GM12878 (cell line): ENCODE measurements at regions not wholly inside any gene's neighbourhood (a gene's known extent, or its start where the extent isn't known, plus 50 kb on each side); places are given as distances from the start of the nearest gene placed in this dataset.

Experiments
- CEBPB ChIP-seq, 2 experiments: fragments of 150-350 bp in 1 of 2; IDR thresholded peaks; 2 replicates each; pipeline ENCODE4 v1.6.1; 2012 to 2014; ENCODE audit warnings: low read depth in 2 of 2, low read length in 2 of 2, borderline replicate concordance in 1 of 2, inconsistent platforms in 1 of 2
- CREB1 ChIP-seq: IDR thresholded peaks from 2 replicates; pipeline ENCODE4 v1.6.1; 2012; ENCODE audit warnings: low read depth, mild to moderate bottlenecking, inconsistent platforms
- CTCF ChIP-seq, 3 experiments: IDR thresholded peaks in 2 of 3; conservative IDR thresholded peaks in 1 of 3; 2 replicates each; pipeline ENCODE4 v1.5.1; 2011; ENCODE audit warnings: low read depth in 3 of 3, low read length in 3 of 3, mild to moderate bottlenecking in 3 of 3, control low read depth in 2 of 3, moderate library complexity in 2 of 3, inconsistent platforms in 1 of 3, mixed read lengths in 1 of 3; ENCODE audit not compliant: control insufficient read depth in 2 of 3, insufficient read depth in 1 of 3; ENCODE audit errors: extremely low read depth in 1 of 3
- EED ChIP-seq: sonication (generic); IDR thresholded peaks from 2 replicates; pipeline ENCODE4 v1.6.1; 2016; ENCODE audit warnings: antibody characterized with exemption, low read depth
- EGR1 ChIP-seq, 2 experiments: IDR thresholded peaks; 1 replicate in 1 of 2; 2 replicates in 1 of 2; pipeline ENCODE4 v1.6.1; 2011 to 2012; ENCODE audit warnings: low read depth in 2 of 2, low read length in 2 of 2, borderline replicate concordance in 1 of 2, mild to moderate bottlenecking in 1 of 2, moderate library complexity in 1 of 2
- KAT2A ChIP-seq: conservative IDR thresholded peaks from 2 replicates; pipeline ENCODE4 v1.6.1; 2011; ENCODE audit warnings: low read depth, low read length; ENCODE audit not compliant: control insufficient read depth
- POLR2A ChIP-seq: IDR thresholded peaks from 2 replicates; pipeline ENCODE4 v1.6.1; 2011; ENCODE audit warnings: low read depth, mild to moderate bottlenecking, low read length
- POLR2AphosphoS5 ChIP-seq: IDR thresholded peaks from 2 replicates; pipeline ENCODE4 v1.6.1; 2011; ENCODE audit warnings: mild to moderate bottlenecking, low read length, inconsistent platforms
- TAF1 ChIP-seq: IDR thresholded peaks from 2 replicates; pipeline ENCODE4 v1.6.1; 2011; ENCODE audit warnings: mild to moderate bottlenecking, low read depth, low read length, borderline replicate concordance
- ZBED1 ChIP-seq: IDR thresholded peaks from 2 replicates; pipeline ENCODE4 v1.6.1; 2016; ENCODE audit warnings: borderline replicate concordance
- ZNF384 ChIP-seq: IDR thresholded peaks from 2 replicates; pipeline ENCODE4 v1.6.1; 2012; ENCODE audit warnings: low read depth, mild to moderate bottlenecking, low read length, improper control_type of control experiment, borderline replicate concordance
- TF ChIP-seq, protein P1 (sequence below): IDR thresholded peaks from 2 replicates; pipeline ENCODE4 v1.6.1; 2012; ENCODE audit warnings: low read depth, low read length, improper control_type of control experiment

DNA sequence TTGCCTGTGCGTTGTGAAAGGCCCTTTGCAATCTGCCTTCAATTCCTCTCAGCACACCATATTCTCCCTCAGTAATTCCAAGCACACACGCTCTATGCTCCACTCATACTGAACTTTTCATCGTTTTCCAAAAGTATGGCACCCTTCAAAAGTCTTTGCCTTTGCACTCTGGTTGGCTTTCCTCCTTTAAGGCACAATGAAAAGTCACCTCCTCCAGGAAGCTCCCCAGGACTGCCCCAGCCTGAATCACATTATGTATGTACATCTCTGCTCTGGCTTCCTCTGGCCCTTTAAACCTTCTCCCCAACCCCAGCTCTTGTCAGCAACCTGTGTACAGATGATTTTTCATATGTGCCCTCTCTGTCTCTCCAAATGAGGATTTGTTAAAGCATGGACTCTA lies 250.7 kb downstream of the MAF start:
- no peak for TF ChIP-seq CTCF (IDR thresholded peaks at IDR 0.05 in 2 of 3, conservative IDR thresholded peaks at IDR 0.05 in 1 of 3; ENCODE audit: control insufficient read depth in 2 of 3, extremely low read depth in 1 of 3, insufficient read depth in 1 of 3, low read depth in 3 of 3, low read length in 3 of 3)
- TF ChIP-seq POLR2AphosphoS5, result no peak
- no peak for TF ChIP-seq EED
- no peak for TF ChIP-seq KAT2A
- TF ChIP-seq POLR2A, result no peak
- no peak for TF ChIP-seq CREB1
- no peak for TF ChIP-seq ZBED1
- TF ChIP-seq, protein P1, sequence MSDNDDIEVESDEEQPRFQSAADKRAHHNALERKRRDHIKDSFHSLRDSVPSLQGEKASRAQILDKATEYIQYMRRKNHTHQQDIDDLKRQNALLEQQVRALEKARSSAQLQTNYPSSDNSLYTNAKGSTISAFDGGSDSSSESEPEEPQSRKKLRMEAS, result no peak
- no peak for TF ChIP-seq EGR1 (IDR thresholded peaks at IDR 0.05; ENCODE audit: borderline replicate concordance in 1 of 2, low read depth in 2 of 2, low read length in 2 of 2)
- no peak for TF ChIP-seq ZNF384
- TF ChIP-seq TAF1, result no peak
- no peak for TF ChIP-seq CEBPB (IDR thresholded peaks at IDR 0.05; ENCODE audit: borderline replicate concordance in 1 of 2, low read depth in 2 of 2, low read length in 2 of 2)
